GM12892 (cell line): ENCODE measurements at regions not wholly inside any gene's neighbourhood (a gene's known extent, or its start where the extent isn't known, plus 50 kb on each side); places are given as distances from the start of the nearest gene placed in this dataset.

ENCODE experiments used
- POLR2A ChIP-seq: IDR thresholded peaks from 2 replicates; pipeline ENCODE4 v1.6.1; 2011; ENCODE audit warnings: low read depth, low read length, control low read depth
- POLR2AphosphoS5 ChIP-seq: IDR thresholded peaks from 2 replicates; pipeline ENCODE4 v1.6.1; 2011; ENCODE audit warnings: low read depth, low read length, control low read depth

DNA sequence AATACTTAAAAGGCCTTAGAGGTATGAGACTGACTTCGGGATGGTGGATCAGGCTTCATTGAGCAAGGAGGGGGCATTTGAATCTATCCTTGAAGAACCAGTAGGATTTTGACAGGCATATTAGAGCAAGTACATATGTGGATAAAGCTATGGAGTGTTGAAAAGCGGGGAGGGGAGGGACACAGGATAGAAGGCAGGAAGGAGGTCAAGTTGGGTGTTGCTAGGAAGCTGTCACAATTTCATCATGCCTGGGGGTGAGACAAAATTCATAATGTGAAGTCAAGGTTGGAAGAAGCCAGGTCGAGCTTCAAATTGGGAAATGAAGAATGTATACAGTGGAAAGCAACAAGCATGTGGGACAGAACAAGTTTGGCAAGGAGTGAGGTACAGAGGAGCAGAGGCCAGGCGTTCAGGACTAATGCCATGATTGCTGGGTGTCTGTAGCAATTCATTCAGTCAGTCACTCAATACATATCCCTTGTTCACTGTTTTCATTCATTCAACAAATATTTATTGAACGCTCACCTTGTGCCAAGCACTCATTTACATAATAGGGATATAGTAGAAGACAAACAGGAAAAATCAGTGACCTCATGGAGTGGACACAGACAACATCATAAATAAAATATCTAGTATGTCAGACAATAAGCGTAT lies 58.3 kb upstream of the LTA4H start:
- TF ChIP-seq POLR2A (no peak), POLR2AphosphoS5 (no peak)
